GM11168 (cell line): ENCODE measurements at regions not wholly inside any gene's neighbourhood (a gene's known extent, or its start where the extent isn't known, plus 50 kb on each side); places are given as distances from the start of the nearest gene placed in this dataset.

Experiments used
- in situ Hi-C: fragments of 300-500 bp; cut with MboI; formaldehyde crosslinking; loops from one replicate; pipeline ENCODE4 v1.12.0; 2022; ENCODE audit warnings: low sequenced_read_pairs; ENCODE audit not compliant: unreplicated experiment

DNA sequence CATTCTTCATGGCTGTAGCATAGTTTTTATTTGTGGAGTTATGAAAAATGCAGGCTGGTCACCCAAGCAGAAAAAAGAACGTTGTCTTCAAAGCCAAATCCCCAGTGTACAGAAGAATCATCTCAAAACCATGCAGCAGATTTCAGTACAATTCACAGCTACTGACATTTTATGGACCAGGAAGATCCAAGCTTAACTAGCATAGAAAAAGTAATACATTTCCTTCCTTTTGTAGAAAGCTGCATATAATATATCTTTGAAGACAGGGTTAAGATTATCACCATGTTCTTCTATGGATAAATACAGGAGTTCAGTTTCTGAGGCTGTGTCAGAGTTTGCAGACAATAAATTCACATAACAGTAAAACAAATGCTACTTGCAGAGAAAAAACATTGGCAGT, 1054.8 kb upstream of the C9orf72 start:
- in situ Hi-C loops: no loop called here

DNA sequence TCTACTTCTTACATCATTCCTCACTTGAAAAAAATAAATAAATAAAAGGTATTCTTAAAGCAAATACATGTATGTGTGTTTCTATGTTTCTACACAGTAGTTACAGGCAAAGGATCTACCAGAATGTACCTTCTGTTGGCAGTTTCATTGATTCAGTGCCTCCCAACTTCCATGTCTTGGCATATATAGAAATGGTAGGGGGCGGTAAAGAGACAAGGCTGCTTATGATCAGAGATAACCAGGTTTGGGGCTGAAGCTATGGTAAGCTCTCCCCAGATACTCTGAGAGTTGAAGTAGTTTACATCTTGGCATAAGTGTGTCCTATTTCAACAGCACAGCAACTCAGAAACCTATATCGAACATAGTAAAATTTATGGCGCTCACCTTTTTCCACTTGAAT, 1075.4 kb upstream of the C9orf72 start:
- in situ Hi-C loops: no loop called here

DNA sequence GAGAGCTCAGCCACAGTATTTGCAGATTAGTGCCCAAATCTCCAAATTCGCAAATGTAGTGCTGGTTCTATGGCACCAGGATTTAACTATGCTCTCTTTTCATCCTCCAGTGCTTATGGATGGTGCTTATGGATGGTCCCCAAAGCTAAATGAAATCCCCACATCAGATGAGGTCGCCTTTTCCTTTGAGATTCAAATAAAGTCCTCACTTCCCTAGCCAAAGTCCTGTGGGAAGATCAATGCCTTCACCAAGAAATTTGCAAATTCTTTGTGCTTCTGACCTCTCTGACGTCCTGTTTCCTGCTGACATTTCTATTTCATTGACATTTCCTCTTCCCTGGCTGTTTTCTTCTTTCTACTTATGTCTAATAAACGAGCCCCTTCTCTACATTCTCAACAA, 1077.0 kb upstream of the C9orf72 start:
- in situ Hi-C loops: no loop called here

DNA sequence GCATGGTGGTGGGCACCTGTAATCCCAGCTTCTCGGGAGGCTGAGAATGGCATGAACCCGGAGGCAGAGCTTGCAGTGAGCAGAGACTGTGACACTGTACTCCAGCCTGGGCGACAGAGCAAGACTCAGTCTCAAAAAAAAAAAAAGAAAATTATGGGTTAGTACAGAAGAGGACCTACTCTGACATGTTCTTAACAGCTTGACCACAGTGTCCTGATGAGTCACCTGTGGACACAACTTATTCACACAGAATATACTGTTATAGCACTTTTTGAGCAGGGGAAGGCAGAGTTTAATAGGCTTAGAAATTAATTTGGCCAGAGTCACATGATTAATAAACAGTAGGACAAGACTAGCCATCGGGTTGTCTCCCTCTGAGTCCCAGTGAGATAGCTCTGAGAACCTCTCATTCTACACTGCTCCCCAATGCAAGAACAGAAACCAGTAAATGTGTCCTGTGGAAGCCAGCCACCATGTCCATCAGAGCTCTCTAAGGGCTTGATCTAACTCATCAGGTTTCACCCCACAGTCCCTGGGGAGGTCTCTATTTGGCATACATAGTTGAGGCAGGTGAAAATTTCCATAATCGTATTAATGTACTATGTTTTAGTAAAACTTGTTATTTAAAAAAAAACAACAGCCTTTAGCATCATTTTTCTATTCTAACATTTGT, 1077.9 kb upstream of the C9orf72 start:
- in situ Hi-C loops: no loop called here

DNA sequence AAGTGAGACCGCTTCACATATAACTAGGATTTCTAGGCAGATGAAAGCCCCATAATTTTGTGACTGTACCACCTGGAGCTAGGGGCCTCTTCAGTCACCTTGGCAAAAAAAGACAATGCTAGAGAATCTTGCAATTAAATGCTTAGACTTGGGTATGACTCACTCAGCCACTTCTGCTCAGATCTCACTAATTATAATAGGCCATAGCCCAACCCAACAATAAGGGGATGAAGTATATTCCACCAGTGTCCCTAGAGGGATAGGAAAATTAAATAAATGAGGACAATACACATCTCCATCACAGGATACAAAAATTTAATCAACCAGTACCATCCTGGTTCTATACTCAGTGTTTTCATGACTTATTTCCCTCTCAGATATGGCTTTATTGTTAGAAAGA, 1079.9 kb upstream of the C9orf72 start:
- in situ Hi-C loops: no loop called here

DNA sequence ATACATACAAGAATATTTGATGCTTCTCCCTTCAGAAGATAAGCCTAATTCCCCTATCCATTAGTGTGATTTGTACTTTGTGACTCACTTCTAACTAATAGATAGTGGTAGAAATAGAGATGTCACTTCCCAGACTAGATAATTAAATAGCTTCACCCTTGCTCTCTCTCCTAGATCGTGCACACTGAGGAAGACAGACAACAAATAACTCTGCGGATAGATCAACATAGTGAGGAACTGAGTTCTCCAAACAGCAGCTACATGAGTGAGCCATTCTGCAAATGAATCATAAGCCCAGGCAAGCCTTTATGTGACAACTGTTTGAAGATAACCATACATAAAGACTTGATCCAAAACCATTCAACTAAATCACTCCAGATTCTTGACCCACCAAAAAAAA, 1083.4 kb upstream of the C9orf72 start:
- in situ Hi-C loops: no loop called here

DNA sequence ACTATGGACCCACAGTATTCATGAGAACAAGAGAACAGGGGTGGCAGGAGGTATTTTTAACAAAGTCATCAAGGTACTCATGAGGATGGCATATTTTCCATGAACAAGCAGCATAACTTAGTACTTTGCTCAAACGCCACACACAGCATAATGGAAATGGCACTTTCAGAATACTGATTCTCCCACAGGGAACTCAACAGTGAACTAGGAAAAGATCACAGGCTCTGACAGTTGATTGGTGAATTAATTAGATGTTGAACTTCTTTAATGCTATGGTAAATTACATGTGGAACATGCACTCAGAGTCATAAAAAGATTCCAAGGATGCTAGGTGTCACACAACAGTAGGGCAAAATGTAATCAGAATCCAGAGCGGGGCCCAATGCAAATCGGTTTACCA, 1088.6 kb upstream of the C9orf72 start:
- in situ Hi-C loops: no loop called here

DNA sequence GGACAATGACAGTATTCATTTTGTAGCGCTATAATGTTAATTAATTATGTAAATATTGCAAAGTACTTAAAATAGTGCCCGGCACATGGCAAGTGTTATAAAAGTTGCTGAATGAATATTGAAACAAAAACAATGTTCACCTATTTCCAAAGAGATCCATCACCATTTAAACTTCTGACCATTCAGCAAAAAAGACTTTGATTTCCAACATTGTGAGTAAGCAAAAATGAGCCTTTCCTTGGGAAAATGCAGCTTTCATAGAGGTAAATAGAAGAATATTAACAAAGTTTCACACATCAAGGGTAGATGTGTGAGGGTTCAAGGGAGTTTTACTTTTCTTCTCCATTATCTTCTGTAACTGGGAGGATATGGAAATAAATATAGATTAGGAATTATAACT, 1089.4 kb upstream of the C9orf72 start:
- in situ Hi-C loops: no loop called here

DNA sequence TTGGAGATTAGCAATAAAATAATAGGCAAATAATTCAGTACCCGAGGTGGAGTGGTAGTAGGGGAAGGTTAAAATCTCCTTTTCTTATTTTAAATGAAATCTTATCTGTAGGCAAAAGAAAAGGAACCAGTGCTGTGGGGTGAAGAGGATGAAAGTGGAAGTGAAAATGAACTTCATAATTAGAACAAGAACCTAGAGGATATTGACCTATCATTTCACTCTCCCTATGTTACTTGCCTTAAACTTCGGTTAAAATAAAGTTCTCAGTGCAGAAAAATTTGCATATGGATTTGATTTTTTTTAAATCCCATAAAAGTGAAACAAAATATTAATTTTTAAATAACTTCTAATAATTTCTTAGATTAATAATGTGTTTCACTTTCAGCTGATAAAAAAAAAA, 1094.9 kb upstream of the C9orf72 start:
- in situ Hi-C loops: no loop called here

DNA sequence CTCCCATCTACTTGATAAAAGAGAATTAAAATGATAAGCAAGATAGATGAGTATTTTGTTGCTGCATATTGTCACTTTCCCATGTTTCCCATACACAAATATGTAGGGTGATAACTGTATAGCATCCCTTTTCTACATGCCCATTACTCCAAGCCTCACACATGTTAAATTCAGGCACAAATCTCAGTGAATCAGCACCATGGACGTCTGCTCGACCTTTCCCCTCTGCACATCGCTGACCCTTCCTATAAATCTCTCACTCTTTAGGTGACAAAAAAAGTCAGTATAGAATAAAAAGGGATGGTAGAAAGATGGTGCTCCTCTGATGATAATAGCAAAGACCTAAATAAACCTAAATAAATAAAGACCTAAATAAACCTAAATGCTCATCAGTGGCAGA, 1097.7 kb upstream of the C9orf72 start:
- in situ Hi-C loops: no loop called here

DNA sequence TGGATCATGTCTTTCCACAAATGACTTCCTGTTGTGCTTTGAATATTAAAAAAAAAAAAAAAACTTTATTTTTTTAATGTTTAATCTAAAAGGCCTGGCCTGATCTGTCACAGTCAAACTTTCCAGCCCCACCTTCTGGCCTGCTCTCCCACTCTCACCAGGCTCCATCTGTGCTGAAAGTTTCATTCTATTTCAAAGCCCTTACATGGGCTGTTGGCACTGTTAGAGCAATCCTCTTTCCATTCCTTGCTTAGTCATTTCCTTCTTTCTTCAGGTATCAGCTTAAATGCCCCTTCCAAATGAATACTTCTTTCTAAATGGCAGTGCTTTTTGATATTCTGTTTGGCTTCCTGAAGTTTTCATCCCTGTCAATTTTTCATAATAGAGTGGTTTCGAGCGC, 1104.8 kb upstream of the C9orf72 start:
- in situ Hi-C loops: no loop called here

DNA sequence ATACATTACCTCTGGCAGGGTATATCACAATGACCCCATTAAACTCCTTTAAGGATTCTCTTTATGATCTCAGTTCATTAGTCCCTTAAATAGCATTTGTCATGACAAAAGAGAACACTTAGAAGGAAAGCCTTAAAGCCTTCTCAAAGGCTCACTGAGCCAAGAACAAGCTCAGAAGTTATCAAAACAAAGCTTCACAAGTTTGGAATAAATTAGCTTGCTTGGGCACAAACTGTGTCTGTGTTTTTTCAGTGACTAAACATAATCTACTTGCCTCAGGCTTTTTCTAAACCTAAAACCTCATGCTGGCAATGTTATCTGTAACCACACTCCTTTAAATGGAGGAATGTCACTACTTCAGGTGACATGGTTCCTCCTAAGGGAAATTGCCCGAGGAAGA, 1114.9 kb upstream of the C9orf72 start:
- in situ Hi-C loops: no loop called here

DNA sequence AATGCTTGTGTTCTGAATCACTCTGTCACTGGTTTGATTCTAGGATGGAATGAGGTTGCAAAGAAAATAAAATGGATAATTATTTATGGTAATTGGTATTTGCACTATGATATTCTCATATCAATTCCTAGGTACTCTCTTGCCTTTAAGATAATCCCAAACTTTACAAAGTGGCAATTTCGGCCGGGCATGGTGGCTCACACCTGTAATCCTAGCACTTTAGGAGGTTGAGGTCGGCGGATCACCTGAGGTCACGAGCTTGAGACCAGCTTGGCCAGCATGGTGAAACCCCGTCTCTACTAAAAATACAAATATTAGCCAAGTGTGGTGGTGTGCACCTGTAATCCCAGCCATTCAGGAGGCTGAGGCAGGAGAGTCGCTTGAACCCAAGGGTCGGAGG, 1118.7 kb upstream of the C9orf72 start:
- in situ Hi-C loops: no loop called here

DNA sequence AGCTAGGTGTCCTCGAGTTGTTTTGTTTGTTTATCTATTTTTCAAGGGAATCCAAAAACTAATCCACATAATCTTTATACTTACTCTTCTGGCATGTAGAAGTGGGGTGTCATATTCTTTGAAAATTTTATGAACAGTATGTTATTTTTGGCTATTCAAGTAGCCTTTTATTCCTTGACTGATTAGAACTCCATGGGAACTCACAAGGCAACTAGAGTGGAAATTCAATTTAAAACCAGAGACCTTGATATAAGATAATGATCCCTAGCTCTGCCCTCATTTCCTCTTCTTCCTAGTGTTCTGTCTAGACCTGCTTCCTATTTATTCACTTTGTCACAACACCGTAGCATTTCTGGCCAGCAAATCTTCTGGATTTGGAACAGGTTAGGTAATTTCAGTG, 1123.7 kb upstream of the C9orf72 start:
- in situ Hi-C loops: no loop called here

DNA sequence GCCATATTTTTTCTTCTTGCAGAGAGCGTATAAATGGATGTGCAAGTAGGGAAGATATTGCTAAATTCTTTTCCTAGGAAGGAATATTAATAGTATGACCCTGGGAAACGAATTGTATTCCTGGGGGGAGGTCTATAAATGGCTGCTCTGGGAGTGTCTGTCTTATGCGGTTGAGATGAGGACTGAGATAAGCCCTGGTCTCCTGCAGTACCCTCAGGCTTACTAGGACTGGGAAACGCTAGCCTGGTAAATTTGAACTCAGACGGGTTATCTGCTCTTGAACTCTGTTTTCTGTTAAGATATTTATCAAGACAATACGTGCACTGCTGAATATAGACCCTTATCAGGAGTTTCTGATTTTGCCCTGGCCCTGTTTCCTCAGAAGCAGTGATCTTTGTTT, 1126.4 kb upstream of the C9orf72 start:
- in situ Hi-C loops: no loop called here

DNA sequence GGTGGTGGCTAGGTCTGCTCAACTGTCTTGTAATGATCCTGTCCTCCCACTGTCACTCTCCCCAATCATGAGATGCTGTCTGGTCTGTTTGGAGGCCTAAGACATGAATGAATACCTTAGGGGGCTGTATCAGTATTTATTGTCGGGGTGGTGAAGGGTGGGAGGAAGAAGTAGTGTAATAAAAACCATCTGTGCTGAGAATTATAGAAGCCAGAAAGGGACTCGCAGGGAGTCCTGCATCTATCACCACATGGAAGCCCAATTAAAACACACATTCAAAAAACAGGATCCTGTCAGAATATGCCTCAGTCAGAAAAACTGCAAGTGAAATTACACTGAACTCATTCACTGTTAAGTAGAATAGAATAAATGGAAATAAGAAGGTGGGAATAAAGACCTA, 1134.3 kb upstream of the C9orf72 start:
- in situ Hi-C loops: no loop called here

DNA sequence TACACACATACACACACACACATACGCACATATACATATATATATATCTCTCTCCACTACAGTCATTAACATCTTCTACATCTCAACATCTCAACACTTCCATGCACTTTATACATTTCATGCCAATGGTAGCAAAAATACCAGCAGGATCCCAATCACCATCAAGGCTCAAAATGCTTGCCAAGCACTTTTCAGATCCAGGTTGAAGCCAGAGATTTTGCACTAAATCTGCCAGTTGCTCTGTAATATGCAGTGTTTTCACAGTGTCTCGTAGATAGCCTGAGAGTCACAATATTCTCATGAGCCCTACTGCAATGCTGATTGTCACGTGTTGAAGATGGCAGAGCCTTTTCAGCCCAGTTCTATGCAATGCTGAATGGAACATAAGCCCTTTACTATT, 1140.9 kb upstream of the C9orf72 start:
- in situ Hi-C loops: no loop called here

DNA sequence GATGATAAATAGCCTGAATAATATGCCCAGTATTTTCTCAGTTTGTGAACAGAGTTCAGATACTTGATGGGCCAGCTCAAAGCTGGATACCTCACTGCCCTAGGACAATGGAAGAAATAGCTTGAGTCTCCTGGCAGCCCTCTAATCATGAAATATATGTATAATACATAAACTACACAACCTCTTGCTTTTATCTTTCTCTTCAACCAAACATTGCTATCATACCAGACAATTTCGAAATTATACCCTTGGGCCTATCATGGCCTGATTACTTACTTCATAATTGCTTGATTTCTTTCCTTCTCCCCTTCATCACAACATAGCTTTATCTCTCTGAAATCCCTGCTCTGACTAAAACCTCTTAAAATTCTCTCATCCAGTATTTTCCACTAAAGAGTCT, 1144.9 kb upstream of the C9orf72 start:
- in situ Hi-C loops: no loop called here

DNA sequence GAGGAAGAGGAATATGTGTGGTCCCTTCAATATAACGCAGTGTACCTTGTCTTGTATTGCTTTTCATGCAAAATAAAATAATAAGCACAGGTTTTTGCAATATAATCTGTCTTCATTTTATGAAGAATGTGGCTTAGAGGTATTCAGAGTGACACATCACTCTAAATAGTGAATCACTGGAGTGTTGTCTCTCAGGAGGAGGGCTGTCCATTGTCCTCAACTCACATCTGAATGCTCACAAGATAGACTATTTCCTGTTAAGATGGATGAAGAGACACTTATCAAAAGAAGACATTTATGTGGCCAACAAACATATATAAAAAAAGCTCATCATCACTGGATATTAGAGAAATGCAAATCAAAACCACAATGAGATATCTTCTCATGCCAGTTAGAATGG, 1147.5 kb upstream of the C9orf72 start:
- in situ Hi-C loops: no loop called here

DNA sequence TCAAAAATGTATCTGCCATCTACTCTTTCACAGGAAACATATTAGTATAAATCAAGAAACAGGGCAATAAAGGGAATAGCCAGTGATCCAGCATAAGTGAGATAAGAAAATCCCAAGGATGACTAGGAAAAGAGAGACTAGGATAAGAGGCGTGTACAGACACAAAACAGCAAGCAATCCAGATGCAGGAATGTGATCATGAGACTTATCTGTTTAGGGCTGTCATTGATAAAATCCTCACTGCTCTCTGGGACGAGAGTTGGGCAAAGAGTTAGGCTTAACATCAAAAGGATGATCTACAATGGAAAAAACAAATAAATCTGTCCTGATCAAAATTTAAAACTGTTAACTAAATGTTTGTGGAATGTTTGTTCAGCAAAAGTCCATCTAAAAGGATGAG, 1156.8 kb upstream of the C9orf72 start:
- in situ Hi-C loops: no loop called here

DNA sequence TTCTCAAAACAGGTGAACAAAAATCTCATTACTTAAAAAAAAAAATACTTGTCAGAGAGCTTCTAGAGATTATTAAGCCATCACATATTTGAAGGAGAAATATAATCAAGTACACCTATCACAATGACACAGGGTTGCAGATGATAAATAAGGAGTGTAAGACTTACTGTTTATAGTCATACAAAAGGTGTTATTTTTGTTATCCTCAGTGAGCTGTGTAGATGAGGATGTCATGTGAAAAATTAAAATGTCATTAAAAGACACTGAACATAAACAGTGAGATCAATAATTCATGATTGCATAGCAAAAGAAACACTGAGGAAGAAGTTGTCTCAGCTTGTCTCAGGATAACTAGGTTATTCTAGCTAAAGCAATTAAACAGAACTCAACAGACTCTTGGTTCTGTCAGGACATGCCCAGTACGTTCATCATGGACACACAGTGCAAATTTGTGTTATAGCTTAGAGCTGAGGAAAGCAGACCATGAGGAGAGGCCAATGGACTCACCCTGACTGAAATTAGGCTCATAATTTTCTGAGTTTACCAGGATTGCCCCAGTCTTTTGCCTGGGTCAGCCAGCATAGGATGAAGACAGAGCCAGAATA, 1162.6 kb upstream of the C9orf72 start:
- in situ Hi-C loops: no loop called here

DNA sequence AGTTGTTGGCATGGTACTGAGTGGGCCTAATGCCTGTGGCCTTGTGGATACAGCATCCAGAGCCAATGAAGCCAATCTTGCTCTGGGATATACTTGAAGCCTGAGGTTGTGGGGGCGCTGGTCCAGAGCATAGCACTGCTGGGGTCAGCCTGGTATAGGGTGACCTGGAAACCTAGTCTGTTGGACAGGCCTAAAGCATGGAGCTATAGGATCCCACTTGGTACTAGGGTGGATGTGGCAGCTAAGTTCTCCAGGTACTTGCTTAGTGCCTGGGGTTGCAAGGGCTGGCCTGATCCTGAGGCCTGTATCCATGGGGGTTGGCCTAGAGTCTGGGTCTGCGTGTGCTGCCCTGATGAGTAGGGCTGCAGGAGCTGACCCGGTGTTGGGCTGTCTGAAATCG, 1168.2 kb upstream of the C9orf72 start:
- in situ Hi-C loops: no loop called here
